ENCODE measurements at regions not wholly inside any gene's neighbourhood (a gene's known extent, or its start where the extent isn't known, plus 50 kb on each side); places are given as distances from the start of the nearest gene placed in this dataset.

- TF ChIP-seq EZH2phosphoT487 (IDR thresholded peaks at IDR 0.05) (no peak), EZH2 (IDR thresholded peaks at IDR 0.05) (no peak)
- TF ChIP-seq, protein P1, sequence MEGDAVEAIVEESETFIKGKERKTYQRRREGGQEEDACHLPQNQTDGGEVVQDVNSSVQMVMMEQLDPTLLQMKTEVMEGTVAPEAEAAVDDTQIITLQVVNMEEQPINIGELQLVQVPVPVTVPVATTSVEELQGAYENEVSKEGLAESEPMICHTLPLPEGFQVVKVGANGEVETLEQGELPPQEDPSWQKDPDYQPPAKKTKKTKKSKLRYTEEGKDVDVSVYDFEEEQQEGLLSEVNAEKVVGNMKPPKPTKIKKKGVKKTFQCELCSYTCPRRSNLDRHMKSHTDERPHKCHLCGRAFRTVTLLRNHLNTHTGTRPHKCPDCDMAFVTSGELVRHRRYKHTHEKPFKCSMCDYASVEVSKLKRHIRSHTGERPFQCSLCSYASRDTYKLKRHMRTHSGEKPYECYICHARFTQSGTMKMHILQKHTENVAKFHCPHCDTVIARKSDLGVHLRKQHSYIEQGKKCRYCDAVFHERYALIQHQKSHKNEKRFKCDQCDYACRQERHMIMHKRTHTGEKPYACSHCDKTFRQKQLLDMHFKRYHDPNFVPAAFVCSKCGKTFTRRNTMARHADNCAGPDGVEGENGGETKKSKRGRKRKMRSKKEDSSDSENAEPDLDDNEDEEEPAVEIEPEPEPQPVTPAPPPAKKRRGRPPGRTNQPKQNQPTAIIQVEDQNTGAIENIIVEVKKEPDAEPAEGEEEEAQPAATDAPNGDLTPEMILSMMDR (IDR thresholded peaks at IDR 0.05) = no peak
- no peak overlapping the region for H3K9ac ChIP-seq
- H3K27ac ChIP-seq = no peak overlapping the region
- H3K9me3 Mint-ChIP-seq = no peaks in the 10 kb centered on the region
- H3K27me3 ChIP-seq = no peaks in the 10 kb centered on the region
- no peaks in the 10 kb centered on the region for H3K36me3 ChIP-seq
- no peak overlapping the region for H2AFZ ChIP-seq (replicated peaks)
- no peaks in the 10 kb centered on the region for H3K79me2 ChIP-seq (ENCODE audit: low read depth)
- no peaks in the 10 kb centered on the region for H4K20me1 ChIP-seq (ENCODE audit: low read depth)
- no peaks in the 10 kb centered on the region for H3F3A ChIP-seq (ENCODE audit: low read depth)
- peaks cover 3% of the 10 kb centered on the region for H3K4me1 Mint-ChIP-seq
- H3K36me3 Mint-ChIP-seq = no peaks in the 10 kb centered on the region
- H3K27me3 Mint-ChIP-seq (ENCODE audit: insufficient read depth, low read depth) = peaks cover 4% of the 10 kb centered on the region
- H3K4me3 Mint-ChIP-seq = no peak overlapping the region
- no peak overlapping the region for H3K4me3 ChIP-seq
- H3K4me2 ChIP-seq = no peak overlapping the region
- H3K9me3 ChIP-seq (ENCODE audit: low read depth) = no peaks in the 10 kb centered on the region
- no peak for DNase-seq (ENCODE audit: low spot score)
- H3K4me1 ChIP-seq = no peaks in the 10 kb centered on the region
- no peak overlapping the region for H3K27ac Mint-ChIP-seq
Measured at GRCh38 chr7:46165276-46165675, 244.2 kb upstream of the IGFBP3 start.

DNA sequence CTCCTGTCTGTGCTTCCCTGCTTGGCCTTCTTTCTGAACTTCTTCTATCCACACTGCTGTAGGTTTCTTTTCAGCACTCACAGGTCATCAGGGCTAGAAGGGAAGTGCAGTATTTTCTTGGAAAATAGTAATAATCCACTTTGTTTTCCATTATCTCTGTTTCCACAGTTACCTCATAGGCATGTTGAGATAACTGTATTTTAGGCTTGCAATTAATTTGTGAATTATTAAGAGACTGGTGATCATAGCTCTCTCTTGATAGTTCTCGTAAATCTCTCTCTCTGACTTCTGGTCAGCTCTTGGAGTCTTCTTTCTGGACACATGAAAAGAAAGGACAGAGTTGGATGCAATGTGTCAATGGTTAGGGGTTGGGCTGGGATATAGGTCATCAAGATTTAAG is 243.6 kb upstream of the IGFBP3 start:
- H3K27ac Mint-ChIP-seq = no peak overlapping the region
- no peaks in the 10 kb centered on the region for H3K9me3 Mint-ChIP-seq
- Histone ChIP-seq H3K4me2 (no peak overlapping the region), H3F3A (ENCODE audit: low read depth) (no peaks in the 10 kb centered on the region), H3K4me3 (no peak overlapping the region), H3K79me2 (ENCODE audit: low read depth) (no peaks in the 10 kb centered on the region), H4K20me1 (ENCODE audit: low read depth) (no peaks in the 10 kb centered on the region), H3K9ac (no peak overlapping the region), H3K36me3 (no peaks in the 10 kb centered on the region), H3K4me1 (no peaks in the 10 kb centered on the region), H3K27me3 (no peaks in the 10 kb centered on the region), H2AFZ (replicated peaks) (no peak overlapping the region), H3K9me3 (ENCODE audit: low read depth) (no peaks in the 10 kb centered on the region), H3K27ac (no peak overlapping the region)
- DNase-seq (ENCODE audit: low spot score) = no peak
- no peak overlapping the region for H3K4me3 Mint-ChIP-seq
- H3K36me3 Mint-ChIP-seq = no peaks in the 10 kb centered on the region
- peaks cover 4% of the 10 kb centered on the region for H3K27me3 Mint-ChIP-seq (ENCODE audit: insufficient read depth, low read depth)
- H3K4me1 Mint-ChIP-seq = peaks cover 3% of the 10 kb centered on the region
- TF ChIP-seq EZH2phosphoT487 (IDR thresholded peaks at IDR 0.05) (no peak), EZH2 (IDR thresholded peaks at IDR 0.05) (no peak)
- TF ChIP-seq, protein P1 (IDR thresholded peaks at IDR 0.05) = no peak

DNA sequence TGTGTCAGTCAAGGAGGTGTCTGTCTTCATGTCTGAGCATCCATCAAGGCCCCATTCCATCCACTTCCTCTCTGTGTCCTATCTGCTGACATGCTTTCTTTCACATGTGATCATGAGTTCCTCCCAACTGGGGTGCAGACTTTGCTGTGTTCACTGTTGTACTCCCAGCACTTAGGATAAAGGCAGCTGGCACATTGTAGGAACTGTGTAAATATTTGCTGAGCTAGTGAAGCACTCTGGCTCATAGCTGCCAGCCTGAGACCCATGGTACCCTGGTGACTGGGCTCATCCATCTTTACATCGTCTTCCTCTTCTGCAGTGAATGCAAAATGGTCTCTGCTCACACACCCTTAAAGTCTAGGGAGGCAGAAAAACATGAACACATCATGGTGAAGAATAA is 242.2 kb upstream of the IGFBP3 start:
- Histone ChIP-seq H2AFZ (replicated peaks) (no peak overlapping the region), H3F3A (ENCODE audit: low read depth) (no peaks in the 10 kb centered on the region), H3K79me2 (ENCODE audit: low read depth) (no peaks in the 10 kb centered on the region), H3K9ac (no peak overlapping the region), H3K36me3 (no peaks in the 10 kb centered on the region), H3K27me3 (no peaks in the 10 kb centered on the region), H3K27ac (no peak overlapping the region), H3K9me3 (ENCODE audit: low read depth) (no peaks in the 10 kb centered on the region), H3K4me2 (no peak overlapping the region), H3K4me3 (no peak overlapping the region), H4K20me1 (ENCODE audit: low read depth) (no peaks in the 10 kb centered on the region), H3K4me1 (peaks cover 2% of the 10 kb centered on the region)
- H3K9me3 Mint-ChIP-seq = no peaks in the 10 kb centered on the region
- no peaks in the 10 kb centered on the region for H3K36me3 Mint-ChIP-seq
- H3K27ac Mint-ChIP-seq = no peak overlapping the region
- peaks cover 3% of the 10 kb centered on the region for H3K4me1 Mint-ChIP-seq
- H3K27me3 Mint-ChIP-seq (ENCODE audit: insufficient read depth, low read depth) = no peaks in the 10 kb centered on the region
- no peak overlapping the region for H3K4me3 Mint-ChIP-seq
- DNase-seq (ENCODE audit: low spot score) = no peak
- TF ChIP-seq EZH2phosphoT487 (IDR thresholded peaks at IDR 0.05) = no peak
- TF ChIP-seq, protein P1 (IDR thresholded peaks at IDR 0.05) = no peak
- TF ChIP-seq EZH2 (IDR thresholded peaks at IDR 0.05) = no peak
